NOMO-1 treated with DMSO at 0.1 percent for 48 hours (cell line): ENCODE measurements at regions not wholly inside any gene's neighbourhood (a gene's known extent, or its start where the extent isn't known, plus 50 kb on each side); places are given as distances from the start of the nearest gene placed in this dataset.

ENCODE experiments used
- DNase-seq: peaks from one replicate; lab custom pipeline; 2025; ENCODE audit not compliant: unreplicated experiment; lab: John Stamatoyannopoulos, UW

DNA sequence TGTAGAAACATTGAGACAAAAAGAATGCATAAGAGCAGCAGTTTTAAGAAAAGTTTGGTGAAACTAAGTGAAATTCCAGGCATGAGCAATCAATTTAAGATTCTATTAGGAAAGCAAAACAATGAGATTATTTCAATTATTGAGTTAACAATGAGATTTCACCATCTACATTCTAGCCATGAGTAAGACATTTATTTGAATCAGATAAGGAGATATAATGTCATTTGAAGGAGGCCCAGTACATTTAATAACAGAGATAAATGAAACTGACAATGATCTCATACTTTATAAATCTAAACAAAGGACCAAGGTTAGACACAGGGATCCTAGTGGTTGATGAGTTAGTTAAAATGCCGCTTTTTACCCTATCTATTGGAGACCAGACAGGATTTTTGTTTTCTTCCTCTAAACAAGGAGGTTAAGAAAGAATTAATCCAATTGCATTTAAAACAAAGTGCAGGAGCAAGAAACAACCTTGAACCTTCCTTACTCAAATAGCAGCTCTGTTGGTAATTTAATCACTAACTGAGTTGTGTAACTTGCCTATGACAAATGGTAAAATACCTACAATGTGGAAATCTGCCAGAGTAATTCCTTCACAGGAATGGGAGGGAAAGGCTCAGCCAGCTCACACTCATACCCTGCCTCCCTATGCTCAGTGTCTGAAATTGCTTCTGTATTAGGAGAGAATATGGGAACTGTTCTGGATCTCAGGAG lies 103.5 kb upstream of the NR3C1 start:
- DNase-seq, result no peak

DNA sequence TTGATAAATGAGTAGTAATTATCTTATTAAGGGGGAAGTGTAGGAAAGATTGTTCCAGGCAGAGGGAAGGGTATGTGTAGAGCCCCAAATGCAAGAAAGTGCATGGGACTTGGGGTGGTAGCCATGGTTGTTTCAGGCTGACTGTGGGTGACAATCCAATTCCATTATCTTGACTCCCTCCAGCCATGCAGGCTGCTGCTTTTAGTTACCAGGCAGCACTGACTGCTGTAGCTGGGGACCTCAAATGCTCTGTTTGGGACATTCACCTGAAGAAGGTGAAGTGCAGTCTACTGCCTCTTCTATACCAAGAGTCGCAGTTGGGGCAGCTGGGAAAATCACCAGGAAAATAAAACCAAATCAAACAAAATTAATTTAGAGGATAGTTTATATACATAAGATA lies 102.4 kb upstream of the NR3C1 start:
- DNase-seq, result no peak

DNA sequence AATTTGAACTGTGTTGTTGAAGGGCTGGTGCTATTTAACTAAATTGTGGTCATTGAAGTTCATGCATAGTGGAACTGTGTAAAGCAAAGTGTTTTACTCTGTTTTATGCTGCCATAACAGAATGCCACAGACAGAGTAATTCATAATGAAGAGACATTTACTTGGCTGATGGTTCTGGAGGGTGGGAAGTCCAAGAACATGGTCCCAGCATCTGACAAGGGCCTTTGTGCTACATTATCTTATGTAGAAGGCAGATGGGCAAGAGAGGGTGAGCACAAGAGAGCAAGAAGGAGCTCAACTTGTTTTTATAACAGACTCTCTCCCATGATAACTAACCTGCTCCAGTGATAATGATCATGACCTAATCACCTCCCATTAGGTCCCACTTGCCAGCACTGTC lies 101.9 kb upstream of the NR3C1 start:
- DNase-seq, result no peak

DNA sequence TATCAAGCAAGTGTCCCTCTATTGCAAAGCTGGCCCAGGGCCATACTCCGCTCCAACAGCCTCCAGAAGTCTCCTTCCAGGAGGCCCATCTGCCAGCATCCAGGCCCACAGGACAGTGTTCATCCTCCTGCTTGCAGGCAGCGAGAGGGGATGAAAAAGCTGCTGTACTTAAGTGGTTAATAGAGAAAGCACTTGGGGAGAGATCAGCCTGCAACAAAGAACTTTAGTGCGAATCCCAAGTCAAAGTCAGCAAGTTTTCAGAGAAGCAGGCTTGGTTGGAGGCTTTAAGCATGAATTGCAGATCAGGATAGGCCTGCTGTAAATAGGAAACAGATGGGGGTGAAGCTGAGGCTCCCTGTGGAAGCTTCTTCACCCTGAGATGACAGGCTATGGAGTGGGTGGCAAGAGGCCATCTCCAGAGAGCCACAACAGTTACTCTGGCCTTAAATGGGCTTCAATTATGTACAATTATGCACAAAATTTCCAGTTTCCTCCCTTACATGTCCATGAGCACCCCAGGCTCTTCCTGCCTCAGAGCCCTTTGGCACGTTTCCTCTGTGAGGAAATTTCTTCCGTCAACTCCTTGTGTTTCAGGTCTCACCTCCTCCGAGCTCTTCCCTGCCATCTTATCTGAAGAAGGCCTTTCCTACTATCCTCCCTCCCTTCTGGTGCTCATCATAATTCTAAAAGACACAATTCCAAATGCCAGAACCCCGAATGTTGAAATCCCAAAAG lies 98.0 kb upstream of the NR3C1 start:
- no peak for DNase-seq

DNA sequence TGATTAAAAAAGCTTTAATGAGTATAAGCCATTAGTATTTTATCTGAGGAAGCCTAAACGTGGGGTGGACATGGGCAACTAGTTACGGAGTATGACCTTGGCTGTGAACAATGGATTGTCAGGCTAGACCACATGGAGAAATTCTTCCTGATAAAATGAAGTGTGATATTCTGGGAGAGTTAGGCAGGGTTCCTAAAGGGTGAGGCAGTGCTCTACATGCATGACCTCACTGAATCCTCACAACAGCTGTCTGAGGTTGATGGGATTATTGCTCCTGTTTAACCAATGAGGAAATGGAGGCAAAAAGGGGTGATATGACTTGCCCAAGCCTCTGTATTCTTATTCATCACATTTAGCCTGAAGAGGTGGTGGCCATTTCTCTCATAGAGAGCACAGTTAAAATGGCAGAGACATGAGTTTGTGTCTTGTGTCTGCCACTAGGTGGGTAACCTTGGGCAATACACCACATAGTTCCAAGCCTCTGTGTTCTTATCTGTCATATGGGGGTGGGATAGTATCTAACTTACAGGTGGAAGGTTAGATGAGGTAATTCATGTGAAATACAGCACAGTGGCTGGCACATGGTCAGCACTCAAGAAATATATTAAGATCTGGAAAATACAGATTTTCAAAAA lies 96.1 kb upstream of the NR3C1 start:
- no peak for DNase-seq

GRCh38 chr5:143498821-143499220 lies 95.3 kb upstream of the NR3C1 start:
- DNase-seq, result no peak

GRCh38 chr5:143497749-143498148 lies 94.3 kb upstream of the NR3C1 start:
- DNase-seq, result no peak

GRCh38 chr5:143496943-143497342 lies 93.5 kb upstream of the NR3C1 start:
- DNase-seq, result no peak

DNA sequence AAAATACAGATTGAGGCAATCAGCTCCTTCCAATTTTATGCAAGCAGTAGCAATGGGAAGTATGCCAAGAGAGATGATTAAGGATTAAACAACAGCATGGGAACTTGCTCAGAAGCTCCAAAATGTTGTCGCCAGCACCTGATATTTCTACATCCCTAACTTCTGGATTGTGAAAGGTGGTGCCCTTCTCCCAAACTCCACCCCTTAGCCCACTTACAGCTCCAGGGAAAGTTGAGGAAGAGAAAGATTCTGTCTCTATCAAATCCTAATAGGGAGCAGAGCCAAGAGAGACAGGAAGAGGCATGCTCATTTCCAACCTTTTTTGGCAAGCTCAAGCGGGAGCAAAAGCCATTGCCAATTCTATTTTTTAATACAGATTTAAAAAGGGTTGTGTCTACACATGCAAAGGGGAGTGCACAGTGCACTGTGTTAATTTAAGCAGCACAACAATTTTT lies 92.4 kb upstream of the NR3C1 start:
- DNase-seq, result peak; percentile 28

DNA sequence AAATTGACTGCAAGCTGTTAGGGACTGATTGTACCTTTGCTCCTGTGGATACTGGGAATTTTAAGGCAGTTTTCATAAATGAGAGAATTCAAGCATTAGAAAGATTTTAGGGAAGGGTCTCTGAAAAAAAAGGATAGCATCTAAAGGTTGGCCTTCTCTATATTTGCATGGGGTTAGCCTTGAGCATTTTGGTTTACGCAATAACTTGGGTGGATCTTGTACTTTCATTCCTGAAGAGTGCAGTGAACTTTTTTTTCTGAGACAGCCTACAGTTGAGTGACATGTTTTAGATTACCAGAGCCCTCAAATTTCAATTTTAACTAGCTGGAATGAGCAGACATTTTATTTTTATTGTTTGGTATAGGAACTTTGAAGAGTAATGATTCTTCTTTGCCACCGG lies 91.6 kb upstream of the NR3C1 start:
- DNase-seq, result peak; percentile 38

DNA sequence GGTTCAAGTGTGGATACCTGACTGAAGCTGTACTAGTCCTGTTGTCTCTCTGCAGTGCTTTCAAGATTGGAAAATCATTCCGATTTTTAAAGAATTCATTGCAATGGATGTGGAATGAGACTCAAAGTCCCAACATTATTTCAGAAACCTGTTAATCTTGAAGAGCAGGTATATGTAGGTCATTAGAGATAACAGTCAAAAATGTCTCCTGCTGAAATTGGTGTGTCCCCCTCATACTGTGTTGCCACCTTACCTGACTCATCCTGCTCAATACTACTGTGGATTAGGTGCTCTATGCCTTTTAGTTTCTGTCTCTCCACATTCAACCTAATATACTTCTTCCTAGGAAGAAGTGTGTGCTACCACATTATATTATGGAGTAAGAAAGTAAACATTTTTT lies 91.1 kb upstream of the NR3C1 start:
- no peak for DNase-seq

DNA sequence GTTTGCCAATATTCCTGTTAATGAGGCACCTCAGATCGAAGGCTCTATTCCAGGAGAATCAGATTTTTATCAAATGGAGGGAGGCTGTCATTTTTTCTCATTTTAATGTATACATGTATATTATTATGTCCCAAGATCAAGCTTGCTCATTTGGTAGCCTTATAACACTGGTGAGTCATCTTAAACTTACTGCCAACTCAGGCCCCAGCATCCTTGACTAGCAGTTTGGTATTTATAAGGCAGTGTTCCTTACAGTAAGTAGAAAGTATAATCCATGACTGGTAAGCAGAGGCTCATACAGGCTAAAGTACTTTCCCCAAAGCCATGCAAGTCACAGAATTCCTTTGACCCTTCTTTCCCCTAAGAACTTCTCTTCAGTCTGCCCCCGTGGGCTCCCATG lies 90.7 kb upstream of the NR3C1 start:
- no peak for DNase-seq

- no peak for DNase-seq
These were observed 89.3 kb upstream of the NR3C1 start for GRCh38 chr5:143492783-143493182.

DNA sequence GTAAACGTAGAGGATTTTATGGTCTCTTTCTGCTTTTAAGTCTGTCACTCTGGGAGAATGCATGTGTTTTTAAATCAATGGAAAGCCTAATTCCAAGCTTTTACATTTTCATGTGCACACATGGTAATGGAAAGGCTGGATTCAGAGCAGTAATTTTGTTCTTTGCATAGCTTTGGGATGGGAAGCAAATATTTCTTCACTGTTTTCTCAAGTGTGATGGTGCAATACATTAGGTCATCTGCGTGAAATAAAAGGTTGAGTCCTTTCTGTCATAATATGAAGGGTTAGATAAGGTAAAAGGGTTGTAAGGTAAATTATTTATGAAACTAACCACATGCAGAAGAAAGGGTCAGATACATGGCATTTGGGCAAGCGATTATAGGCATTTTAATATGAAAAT lies 88.2 kb upstream of the NR3C1 start:
- DNase-seq, result peak; percentile 5

- no peak for DNase-seq
These were observed 84.9 kb upstream of the NR3C1 start for GRCh38 chr5:143488381-143488780.

GRCh38 chr5:143484601-143485000 lies 81.1 kb upstream of the NR3C1 start:
- peak; percentile 41 for DNase-seq

DNA sequence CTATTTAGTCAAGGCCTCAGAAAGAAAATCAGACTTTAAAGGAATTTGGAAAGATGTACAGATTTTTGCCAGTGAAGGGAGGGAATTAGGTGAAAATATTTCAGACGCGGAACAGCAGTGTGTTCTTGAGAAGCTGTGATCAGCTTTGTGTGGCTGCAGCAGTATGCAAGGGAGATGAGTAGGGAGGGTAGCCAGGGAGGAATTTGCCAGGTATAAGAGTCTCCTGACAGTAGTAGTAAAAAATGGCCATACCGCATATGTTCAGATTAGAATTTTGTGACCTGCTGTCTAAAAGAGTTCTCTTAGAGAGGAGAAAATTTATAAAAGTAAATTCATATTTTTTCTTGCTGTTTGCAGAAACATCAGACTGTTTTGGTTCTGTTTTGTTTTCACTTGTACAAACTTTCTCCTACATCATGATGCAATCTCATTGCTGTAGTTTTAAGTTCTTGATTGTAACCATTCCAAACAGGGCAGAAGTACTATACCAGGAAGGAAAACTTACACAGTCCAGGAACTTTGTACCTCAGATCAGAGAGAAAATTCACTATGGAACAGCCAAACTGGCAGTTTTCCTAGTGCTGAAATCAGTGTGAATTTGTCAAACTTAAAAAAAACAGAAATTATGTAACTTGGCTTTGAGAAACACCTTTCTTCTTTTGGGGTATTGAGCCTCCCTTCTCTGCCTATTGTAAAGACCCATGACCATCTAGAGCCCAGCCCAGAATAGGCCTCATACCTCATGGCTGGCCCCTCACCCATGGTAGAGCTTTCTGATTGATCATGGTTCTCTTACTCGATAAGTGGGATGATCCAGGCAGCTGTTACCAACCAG lies 78.4 kb upstream of the NR3C1 start:
- no peak for DNase-seq

DNA sequence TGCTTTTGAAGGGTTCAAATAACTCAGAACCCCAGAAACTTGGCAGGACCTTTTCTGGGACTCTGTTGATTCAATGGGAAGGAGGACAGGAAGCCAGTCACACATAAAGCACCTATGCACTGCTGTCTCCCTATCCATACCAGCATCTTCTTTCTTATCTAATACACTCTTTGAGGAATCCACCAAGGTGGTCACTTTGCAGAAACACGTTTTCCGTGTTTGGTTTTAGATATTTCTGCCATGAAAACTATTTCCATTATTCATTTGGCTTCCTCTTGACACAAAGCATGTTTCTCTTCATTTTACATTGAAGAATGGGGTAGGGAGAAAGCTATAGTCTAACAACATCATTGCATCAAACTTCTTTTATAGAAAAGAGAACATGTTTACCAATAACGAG lies 76.5 kb upstream of the NR3C1 start:
- no peak for DNase-seq

DNA sequence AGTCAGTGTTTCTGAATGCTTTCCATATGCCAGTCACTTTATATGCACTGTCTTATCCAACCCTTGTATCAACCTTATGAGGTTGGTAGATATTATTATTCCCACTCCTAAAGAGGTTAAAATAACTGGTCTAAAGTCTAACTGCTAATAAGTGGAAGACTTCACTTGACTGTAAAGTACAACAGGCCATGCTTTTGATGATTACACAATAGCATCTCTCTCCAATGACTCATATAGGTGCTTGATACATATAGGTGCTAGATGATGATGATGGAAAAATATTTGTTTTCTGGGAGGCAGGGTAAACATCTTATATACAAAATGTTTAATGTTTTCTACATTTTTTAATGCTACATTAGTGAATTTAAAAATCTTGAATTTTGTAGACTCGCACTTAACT lies 75.9 kb upstream of the NR3C1 start:
- no peak for DNase-seq

- no peak for DNase-seq
These were observed 73.2 kb upstream of the NR3C1 start for GRCh38 chr5:143476601-143477211.

GRCh38 chr5:143474616-143475015 lies 71.1 kb upstream of the NR3C1 start:
- DNase-seq, result no peak
